ENCODE measurements at regions not wholly inside any gene's neighbourhood (a gene's known extent, or its start where the extent isn't known, plus 50 kb on each side); places are given as distances from the start of the nearest gene placed in this dataset.

- no peak for DNase-seq
Observed at GRCh38 chr6:126152372-126152745, 166.0 kb downstream of the TRMT11 start.

DNA sequence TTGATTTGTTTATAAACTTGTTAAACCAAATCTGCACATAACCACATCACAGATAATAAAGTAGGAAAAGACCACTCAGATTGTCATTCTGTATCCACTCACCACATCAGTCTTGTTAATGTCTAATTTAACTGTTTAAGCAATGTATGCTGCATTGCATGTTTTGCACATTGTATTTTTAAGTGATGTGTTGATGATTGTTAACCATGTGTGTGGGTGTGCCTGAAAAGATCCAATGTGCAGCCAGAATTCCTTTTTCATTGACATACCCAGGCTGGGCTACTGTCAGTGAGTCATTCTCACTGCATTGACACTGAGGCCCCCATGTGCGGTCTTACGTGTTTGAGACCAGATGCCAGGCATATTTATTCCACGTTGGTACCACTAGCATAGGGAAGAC lies 167.3 kb downstream of the TRMT11 start:
- DNase-seq: no peak

DNA sequence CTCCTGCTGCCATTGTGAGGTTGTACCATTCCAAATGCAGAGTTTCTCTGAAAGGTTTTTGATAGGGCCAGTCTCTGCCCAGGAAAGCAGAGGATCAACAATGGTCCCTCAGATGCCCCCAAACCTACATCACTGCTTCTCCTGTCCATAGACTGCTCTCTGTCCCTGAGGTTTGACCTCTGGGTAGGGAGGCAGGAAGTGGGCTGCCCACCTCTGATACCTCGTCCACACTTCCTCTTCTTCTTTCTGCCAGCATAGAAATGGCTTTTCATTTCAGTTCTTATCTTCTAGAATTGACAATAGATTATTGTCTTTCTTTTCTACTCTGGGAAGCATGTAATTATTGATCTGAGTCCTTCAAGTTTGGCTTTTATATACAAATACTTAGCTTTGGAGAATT lies 170.6 kb downstream of the TRMT11 start:
- DNase-seq: no peak

- no peak for DNase-seq
Observed at GRCh38 chr6:126167726-126168125, 172.2 kb upstream of the CENPW start.

GRCh38 chr6:126170433-126170832 lies 169.5 kb upstream of the CENPW start:
- no peak for DNase-seq

- DNase-seq: no peak
Observed at GRCh38 chr6:126170978-126171382, 168.9 kb upstream of the CENPW start.

DNA sequence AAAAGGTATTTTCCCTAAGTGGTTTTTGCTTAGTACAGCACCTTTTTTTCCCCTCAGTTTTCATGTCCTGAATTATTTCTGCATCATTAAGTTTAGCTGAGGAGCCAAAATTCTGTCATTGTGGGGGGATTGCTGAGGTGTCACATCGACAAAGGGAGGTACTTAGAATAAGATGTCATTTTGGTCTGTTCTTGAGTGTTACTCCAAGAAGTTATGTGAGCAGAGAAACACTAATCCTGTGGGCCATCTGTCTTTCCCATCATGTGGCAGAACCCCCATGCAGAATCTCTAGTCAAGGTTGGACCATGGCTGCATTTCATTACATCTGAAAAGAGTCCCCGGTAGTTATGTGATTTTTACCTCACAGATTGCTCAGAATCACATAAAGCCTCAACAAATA lies 167.8 kb upstream of the CENPW start:
- DNase-seq: no peak

DNA sequence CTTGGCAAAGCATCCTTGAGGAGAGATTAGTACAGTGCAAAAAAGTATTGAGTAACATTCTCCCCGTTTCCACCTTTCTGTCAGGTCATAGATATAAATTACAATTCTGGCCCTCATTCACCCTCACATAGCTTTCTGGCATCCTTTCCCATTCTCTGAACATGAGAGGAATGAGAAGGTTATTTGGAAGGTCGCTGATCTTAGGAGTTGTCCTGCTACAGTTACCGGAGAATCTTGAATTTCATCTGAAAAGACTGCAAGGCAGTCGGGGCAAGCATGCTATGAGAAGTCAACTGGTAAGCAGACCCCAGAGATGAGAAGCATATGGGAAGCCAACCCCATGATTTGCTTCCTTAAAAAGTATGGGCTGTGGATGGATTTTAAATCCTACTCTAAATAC lies 166.7 kb upstream of the CENPW start:
- no peak for DNase-seq

- DNase-seq: no peak
Observed at GRCh38 chr6:126174697-126175096, 165.2 kb upstream of the CENPW start.

- DNase-seq: no peak
Observed at GRCh38 chr6:126175251-126175650, 164.7 kb upstream of the CENPW start.

- no peak for DNase-seq
Observed at GRCh38 chr6:126176282-126176681, 163.6 kb upstream of the CENPW start.

DNA sequence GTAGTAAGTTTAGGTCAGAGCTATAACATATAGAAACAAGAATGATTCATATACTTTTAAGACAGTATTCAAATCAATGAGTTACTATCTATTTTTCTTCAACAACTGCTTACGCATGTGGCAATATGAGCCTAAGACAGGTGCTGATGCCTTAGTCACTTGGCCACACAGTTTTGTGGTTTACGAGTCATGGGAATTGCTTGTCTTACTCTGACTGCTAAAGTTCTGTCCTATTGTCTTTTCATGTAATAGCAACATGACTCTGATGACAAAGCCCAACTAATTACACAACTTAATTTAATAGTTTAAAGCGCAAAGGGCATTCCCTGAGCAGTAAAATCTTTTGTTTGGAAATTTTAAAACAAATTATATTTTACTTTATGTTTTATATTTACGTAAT lies 159.3 kb upstream of the CENPW start:
- no peak for DNase-seq

DNA sequence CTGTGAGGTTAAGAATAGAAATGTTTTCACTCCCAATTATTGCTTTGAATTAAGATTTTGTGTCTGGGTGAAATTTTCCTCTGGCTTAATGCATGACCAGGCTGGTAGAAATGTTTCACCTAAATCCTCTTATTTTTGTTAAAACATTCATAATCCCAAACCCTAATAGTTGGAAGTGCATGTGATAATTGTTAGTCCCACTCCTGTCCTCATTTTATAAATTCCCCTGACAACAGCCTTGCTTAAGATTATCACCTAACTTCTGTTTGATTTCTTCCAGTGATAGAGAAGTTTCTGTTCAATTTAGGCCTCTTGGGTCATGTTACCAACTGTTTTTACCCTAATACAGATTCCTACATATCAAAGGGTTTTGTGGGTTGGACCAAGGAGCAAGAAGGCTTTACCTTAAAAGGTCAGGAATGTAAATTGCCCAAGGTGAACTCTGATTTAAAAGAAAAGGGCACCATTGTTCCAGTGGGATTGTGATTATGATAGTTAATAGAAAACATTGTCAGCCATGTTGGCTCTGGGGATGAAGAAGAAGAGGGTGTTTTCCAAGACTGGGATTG lies 158.7 kb upstream of the CENPW start:
- no peak for DNase-seq

GRCh38 chr6:126181890-126182289 lies 158.0 kb upstream of the CENPW start:
- no peak for DNase-seq

- DNase-seq: no peak
Observed at GRCh38 chr6:126182650-126183311, 157.1 kb upstream of the CENPW start.

DNA sequence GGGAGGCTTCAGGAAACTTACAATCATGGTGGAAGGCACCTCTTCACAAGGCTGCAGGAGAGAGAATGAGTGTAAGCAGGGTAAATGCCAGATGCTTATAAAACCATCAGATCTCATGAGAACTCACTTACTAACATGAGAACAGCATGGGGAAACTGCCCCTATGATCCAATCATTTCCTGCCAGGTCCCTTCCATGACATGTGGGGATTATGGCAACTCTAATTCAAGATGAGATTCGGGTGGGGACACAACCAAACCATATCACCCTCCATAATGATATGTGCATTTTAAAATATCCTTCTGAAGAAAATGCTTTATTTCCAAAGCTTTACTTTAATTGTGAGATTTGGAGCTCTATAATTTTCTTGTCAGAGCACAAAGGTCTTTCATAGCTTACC lies 154.1 kb upstream of the CENPW start:
- DNase-seq: no peak

- DNase-seq: no peak
Observed at GRCh38 chr6:126188279-126188909, 151.5 kb upstream of the CENPW start.

DNA sequence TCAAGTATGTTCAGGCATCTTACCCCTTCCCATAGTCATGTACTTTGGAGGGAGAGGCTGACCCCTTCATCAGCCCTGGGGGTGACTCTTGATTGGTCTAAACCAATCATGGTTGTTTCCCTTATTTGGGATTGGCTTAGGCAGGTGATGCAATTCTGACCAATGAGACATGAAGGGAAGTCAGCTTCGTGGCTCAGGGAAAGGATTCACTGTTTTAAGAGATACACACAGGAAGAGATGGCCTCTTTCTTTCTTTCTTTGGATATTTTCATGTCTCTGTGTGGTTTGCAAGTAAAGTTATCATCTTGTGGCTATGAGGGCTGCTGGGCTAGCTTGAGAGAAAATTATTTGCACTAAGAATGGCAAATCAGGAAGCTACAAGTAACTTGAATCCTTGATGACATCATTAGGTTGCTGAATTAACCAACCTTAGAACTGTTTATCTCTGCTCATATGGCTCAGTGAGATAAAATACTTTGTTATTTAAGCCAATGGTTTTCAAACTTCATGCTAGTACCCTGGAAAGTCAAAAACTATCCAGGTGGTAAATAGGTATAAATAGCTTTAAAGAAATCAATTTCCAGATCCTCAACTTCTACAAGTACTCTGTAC lies 144.2 kb upstream of the CENPW start:
- no peak for DNase-seq

DNA sequence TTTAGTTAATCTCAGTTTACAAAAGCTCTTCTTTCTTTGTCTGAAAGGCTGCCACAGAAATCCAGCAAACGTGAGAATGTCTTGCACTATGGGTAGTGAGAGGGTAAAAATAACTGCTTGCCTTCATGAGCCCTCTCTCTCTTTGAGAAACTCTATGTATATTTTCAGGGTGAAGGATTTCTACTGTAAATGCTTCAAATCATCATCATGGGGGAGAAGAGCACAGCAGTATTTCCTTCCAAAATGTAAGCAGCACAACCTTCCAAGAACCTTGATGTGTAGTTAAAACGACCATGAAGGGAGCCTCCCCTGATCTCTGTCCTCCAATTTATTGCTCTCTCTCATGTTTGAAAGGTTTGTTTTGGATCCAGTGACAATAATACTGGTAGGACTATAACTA lies 141.3 kb upstream of the CENPW start:
- DNase-seq: no peak

GRCh38 chr6:126199466-126199865 lies 140.4 kb upstream of the CENPW start:
- DNase-seq: no peak

DNA sequence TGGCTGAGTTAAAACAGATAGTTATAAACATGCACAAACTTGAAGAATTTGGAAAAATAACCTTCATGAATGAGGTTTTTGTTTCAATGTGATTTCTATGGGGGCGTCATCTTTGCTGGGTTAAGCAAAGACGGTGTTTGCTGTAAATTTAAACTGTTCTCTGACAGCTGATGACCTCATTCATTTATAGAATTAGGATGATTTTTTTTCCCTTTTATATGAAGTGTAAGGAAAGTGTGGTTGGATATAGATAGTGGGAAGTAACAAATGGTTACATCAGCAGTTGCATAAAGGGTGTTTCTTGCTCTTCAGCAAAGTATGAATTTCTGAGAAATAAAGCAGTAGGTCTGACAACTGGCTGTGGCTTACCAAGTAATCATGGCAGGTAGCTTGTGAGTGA lies 137.2 kb upstream of the CENPW start:
- no peak for DNase-seq

GRCh38 chr6:126204126-126204525 lies 135.8 kb upstream of the CENPW start:
- no peak for DNase-seq

DNA sequence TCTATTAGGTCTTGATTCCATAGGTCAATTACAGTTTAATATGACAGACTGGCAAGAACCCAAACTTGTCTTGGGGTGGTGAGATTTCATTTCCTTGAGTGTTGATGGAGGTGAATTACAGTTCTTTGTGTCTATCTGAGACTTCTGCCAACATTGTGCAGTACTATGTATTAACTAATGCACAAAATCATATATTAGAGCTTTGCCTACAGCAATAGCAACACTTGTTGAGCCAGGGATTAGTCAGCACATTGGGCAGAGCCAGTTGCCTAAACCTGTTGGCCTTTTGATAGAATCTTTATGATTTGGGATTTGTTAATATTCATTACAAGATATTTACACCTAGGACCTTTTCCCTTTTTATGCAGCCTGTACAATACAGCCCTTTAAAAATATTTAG lies 135.3 kb upstream of the CENPW start:
- DNase-seq: no peak

GRCh38 chr6:126206504-126207246 lies 133.2 kb upstream of the CENPW start:
- DNase-seq: no peak
